Chondrocyte (in vitro differentiated cells): ENCODE measurements at regions not wholly inside any gene's neighbourhood (a gene's known extent, or its start where the extent isn't known, plus 50 kb on each side); places are given as distances from the start of the nearest gene placed in this dataset.

Source experiments
- DNase-seq: peaks from one replicate; pipeline ENCODE4 v3.0.0; 2021; ENCODE audit warnings: mixed read lengths, low spot score
- H3K27ac Mint-ChIP-seq: one replicate; pipeline ENCODE4 v1.8.0; 2021; ENCODE audit warnings: mild to moderate bottlenecking, moderate library complexity, mixed read lengths; ENCODE audit not compliant: unreplicated experiment
- H3K27me3 Mint-ChIP-seq: 2 replicates; pipeline ENCODE4 v1.8.0; 2021; ENCODE audit warnings: low read depth, mixed read lengths
- H3K36me3 Mint-ChIP-seq: 2 replicates; pipeline ENCODE4 v1.8.0; 2021; ENCODE audit warnings: low read depth, mixed read lengths
- H3K4me1 Mint-ChIP-seq: 2 replicates; pipeline ENCODE4 v1.8.0; 2021; ENCODE audit warnings: low read depth, mild to moderate bottlenecking, mixed read lengths
- H3K4me3 Mint-ChIP-seq: one replicate; pipeline ENCODE4 v1.8.0; 2021; ENCODE audit warnings: mild to moderate bottlenecking, moderate library complexity, mixed read lengths; ENCODE audit not compliant: unreplicated experiment
- H3K9me3 Mint-ChIP-seq: 2 replicates; pipeline ENCODE4 v1.8.0; 2021; ENCODE audit warnings: low read depth, mixed read lengths
- CTCF ChIP-seq: fragments of 200-600 bp; sonication (generic); IDR thresholded peaks from 2 replicates; pipeline ENCODE4 v1.5.0; 2021; ENCODE audit warnings: antibody characterized with exemption, mild to moderate bottlenecking, moderate library complexity

- TF ChIP-seq CTCF: no peak
- Mint-ChIP-seq H3K27ac (no peak overlapping the region), H3K4me3 (no peak overlapping the region), H3K27me3 (no peaks in the 10 kb centered on the region), H3K4me1 (peaks cover 15% of the 10 kb centered on the region), H3K9me3 (no peaks in the 10 kb centered on the region), H3K36me3 (no peaks in the 10 kb centered on the region)
- no peak for DNase-seq
These were observed 490.2 kb upstream of the IGFBP3 start for GRCh38 chr7:46411236-46411635.

GRCh38 chr7:46407125-46407524 is 486.1 kb upstream of the IGFBP3 start:
- Mint-ChIP-seq H3K27me3 (no peaks in the 10 kb centered on the region), H3K36me3 (no peaks in the 10 kb centered on the region), H3K4me1 (no peaks in the 10 kb centered on the region), H3K4me3 (no peak overlapping the region), H3K27ac (no peak overlapping the region), H3K9me3 (peaks cover 5% of the 10 kb centered on the region)
- no peak for TF ChIP-seq CTCF
- DNase-seq: no peak

- Mint-ChIP-seq H3K27ac (no peak overlapping the region), H3K36me3 (peaks cover under 1% of the 10 kb centered on the region), H3K9me3 (peaks cover 18% of the 10 kb centered on the region), H3K4me3 (no peak overlapping the region), H3K4me1 (no peaks in the 10 kb centered on the region), H3K27me3 (peaks cover 2% of the 10 kb centered on the region)
- DNase-seq: no peak
- TF ChIP-seq CTCF: no peak
These were observed 476.5 kb upstream of the IGFBP3 start for GRCh38 chr7:46397591-46397990.

- Mint-ChIP-seq H3K4me1 (no peaks in the 10 kb centered on the region), H3K36me3 (peaks cover 3% of the 10 kb centered on the region), H3K9me3 (peaks cover 7% of the 10 kb centered on the region), H3K4me3 (no peak overlapping the region), H3K27ac (no peak overlapping the region), H3K27me3 (peaks cover 2% of the 10 kb centered on the region)
- no peak for DNase-seq
- no peak for TF ChIP-seq CTCF
These were observed 475.4 kb upstream of the IGFBP3 start for GRCh38 chr7:46396481-46396880.

- Mint-ChIP-seq H3K9me3 (no peaks in the 10 kb centered on the region), H3K4me3 (no peak overlapping the region), H3K4me1 (no peaks in the 10 kb centered on the region), H3K27me3 (peaks cover 2% of the 10 kb centered on the region), H3K36me3 (peaks cover 3% of the 10 kb centered on the region), H3K27ac (no peak overlapping the region)
- DNase-seq: no peak
- no peak for TF ChIP-seq CTCF
These were observed 472.1 kb upstream of the IGFBP3 start for GRCh38 chr7:46393142-46393541.
